Transverse colon (tissue), 4 donors: ENCODE measurements at regions not wholly inside any gene's neighbourhood (a gene's known extent, or its start where the extent isn't known, plus 50 kb on each side); places are given as distances from the start of the nearest gene placed in this dataset.

Source experiments
- DNase-seq: peaks from one replicate; pipeline ENCODE4 v3.0.0-alpha.2; 2019
- H3K27ac ChIP-seq, 4 donors: fragments of 200-600 bp; sonication (generic); 2 replicates each; pipeline ENCODE4 v1.5.1; 2016 to 2018; ENCODE audit warnings: inconsistent platforms in 4 of 4
- H3K27me3 ChIP-seq: fragments of 200-600 bp; sonication (generic); 2 replicates; pipeline ENCODE4 v1.5.1; 2017; ENCODE audit warnings: inconsistent platforms
- H3K36me3 ChIP-seq, 4 donors: fragments of 200-600 bp; sonication (generic); 2 replicates each; pipeline ENCODE4 v1.5.1; 2017 to 2019; ENCODE audit warnings: inconsistent platforms in 4 of 4
- H3K4me1 ChIP-seq, 4 donors: fragments of 200-600 bp; sonication (generic); 2 replicates each; pipeline ENCODE4 v1.5.1; 2017 to 2020; ENCODE audit warnings: inconsistent platforms in 4 of 4
- H3K4me3 ChIP-seq, 4 donors: fragments of 200-600 bp; sonication (generic); 1 replicate in 1 of 4; 2 replicates in 3 of 4; pipeline versions ENCODE4 v1.5.1 to v1.6.1; 2017 to 2019; ENCODE audit warnings: inconsistent platforms in 4 of 4
- H3K9me3 ChIP-seq, 2 donors: fragments of 200-600 bp; sonication (generic); 2 replicates each; pipeline ENCODE4 v1.5.1; 2017 to 2019; ENCODE audit warnings: inconsistent platforms in 2 of 2
- CTCF ChIP-seq, 5 experiments: fragments of 200-600 bp in 3 of 5; fragments of 450-650 bp in 2 of 5; sonication (generic) in 3 of 5; IDR thresholded peaks; 1 replicate in 2 of 5; 2 replicates in 3 of 5; pipeline ENCODE4 v1.5.1; 2016 to 2017; ENCODE audit warnings: antibody characterized with exemption in 5 of 5, inconsistent platforms in 3 of 5, mild to moderate bottlenecking in 2 of 5, moderate library complexity in 1 of 5
- EP300 ChIP-seq: sonication (generic); formaldehyde crosslinking; IDR thresholded peaks from one replicate; pipeline ENCODE4 v1.6.1; 2017; ENCODE audit warnings: antibody characterized with exemption, low read depth
- POLR2A ChIP-seq: fragments of 450-650 bp; IDR thresholded peaks from one replicate; pipeline ENCODE4 v1.6.1; 2016; ENCODE audit warnings: antibody characterized with exemption, mild to moderate bottlenecking, moderate library complexity
- POLR2AphosphoS5 ChIP-seq, 3 donors: sonication (generic); formaldehyde crosslinking; IDR thresholded peaks; one replicate each; pipeline ENCODE4 v1.6.1; 2016; ENCODE audit warnings: antibody characterized with exemption in 3 of 3
- WGBS, 2 donors: methylation state at CpG; one replicate each; pipeline ENCODE4 v1.1.5; 2018; ENCODE audit warnings: low coverage in 1 of 2; 5-methylcytosine and 5-hydroxymethylcytosine counted together
- in situ Hi-C, 4 donors: fragments of 200-750 bp; cut with MboI; loops; one replicate each; pipeline versions ENCODE4 v1.15.0 to v1.15.1; 2017; ENCODE audit warnings: low sequenced_read_pairs in 3 of 4, low pct_ligation_motif_present in 1 of 4, low pct_unique_long_range_greater_than_20kb in 1 of 4
- intact Hi-C: fragments of 100-400 bp; cut with DNase I; formaldehyde crosslinking; loops from one replicate; pipeline ENCODE4 v1.15.1; 2023; ENCODE audit warnings: low total_unique reads

GRCh38 chr15:96046620-96047240, 283.8 kb upstream of the NR2F2 start:
- Histone ChIP-seq H3K4me1 (peaks cover 0 to 5% (median 2%) of the 10 kb centered on the region in 4 donors), H3K4me3 (no peak overlapping the region), H3K9me3 (no peaks in the 10 kb centered on the region), H3K27me3 (peaks cover 7% of the 10 kb centered on the region), H3K27ac (no peak overlapping the region), H3K36me3 (no peaks in the 10 kb centered on the region)
- WGBS, 2 donors = 69 to 83% methylated on average over 5 of the region's 5 CpGs
- in situ Hi-C loops (no loop called here), intact Hi-C loops (no loop called here)
- TF ChIP-seq CTCF (IDR thresholded peaks at IDR 0.05) (no peak), POLR2A (no peak), EP300 (no peak), POLR2AphosphoS5 (IDR thresholded peaks at IDR 0.05) (no peak)
- DNase-seq = no peak

DNA sequence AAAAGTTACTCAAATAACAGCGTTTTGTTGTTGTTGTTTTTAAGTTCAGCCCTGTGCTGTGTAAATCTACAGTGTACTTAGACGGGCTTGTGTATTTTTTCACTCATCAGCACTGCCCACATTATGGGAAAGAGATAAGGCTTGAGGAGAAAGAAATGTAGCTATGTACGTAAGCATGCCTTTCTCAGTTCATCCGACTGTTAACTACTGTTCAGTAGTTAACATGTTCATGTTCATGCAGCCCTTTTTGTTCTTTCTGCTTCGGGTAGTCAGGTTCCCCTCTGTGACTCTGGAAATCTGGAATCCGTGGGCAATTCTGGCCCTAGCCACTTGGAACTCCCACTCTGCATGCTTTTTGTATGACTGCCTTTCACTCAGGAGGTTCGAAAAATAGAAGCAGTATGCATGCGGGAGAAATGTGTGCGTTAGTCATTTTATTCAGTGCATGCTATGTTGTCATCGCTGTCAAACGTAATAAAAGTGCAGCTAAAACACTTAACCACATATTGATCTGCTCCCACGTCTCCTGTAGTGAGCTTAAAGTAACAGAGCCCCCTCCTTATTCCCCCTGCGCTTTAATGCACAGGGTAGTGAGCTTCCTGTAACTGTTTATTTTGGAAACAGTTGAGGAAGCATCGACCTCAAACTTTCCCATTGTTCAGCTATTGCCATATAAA, 283.1 kb upstream of the NR2F2 start:
- Histone ChIP-seq H3K27me3 (peaks cover 13% of the 10 kb centered on the region), H3K9me3 (no peaks in the 10 kb centered on the region), H3K4me1 (peaks cover 0 to 5% (median 2%) of the 10 kb centered on the region in 4 donors), H3K4me3 (no peak overlapping the region), H3K36me3 (no peaks in the 10 kb centered on the region), H3K27ac (no peak overlapping the region)
- intact Hi-C loops = no loop called here
- 29 to 44% methylated on average over 13 to 14 of the region's 14 CpGs for WGBS, 2 donors
- DNase-seq = no peak
- in situ Hi-C loops = no loop called here
- no peak for TF ChIP-seq POLR2AphosphoS5 (IDR thresholded peaks at IDR 0.05)
- TF ChIP-seq CTCF (IDR thresholded peaks at IDR 0.05) = no peak
- TF ChIP-seq EP300 = no peak
- no peak for TF ChIP-seq POLR2A

GRCh38 chr15:96049323-96049722, 281.2 kb upstream of the NR2F2 start:
- 64% methylated on average over 2 of the region's 2 CpGs; no CpG with 5 or more reads in 1 of the 2 donors for WGBS, 2 donors
- H3K36me3 ChIP-seq = no peaks in the 10 kb centered on the region
- H3K27ac ChIP-seq = no peak overlapping the region
- H3K4me3 ChIP-seq = no peak overlapping the region
- intact Hi-C loops (no loop called here), in situ Hi-C loops (no loop called here)
- H3K4me1 ChIP-seq = peaks cover 0 to 23% (median 16%) of the 10 kb centered on the region in 4 donors
- H3K9me3 ChIP-seq = no peaks in the 10 kb centered on the region
- TF ChIP-seq EP300 (no peak), CTCF (IDR thresholded peaks at IDR 0.05) (no peak), POLR2AphosphoS5 (IDR thresholded peaks at IDR 0.05) (no peak), POLR2A (no peak)
- H3K27me3 ChIP-seq = peaks cover 33% of the 10 kb centered on the region
- no peak for DNase-seq

DNA sequence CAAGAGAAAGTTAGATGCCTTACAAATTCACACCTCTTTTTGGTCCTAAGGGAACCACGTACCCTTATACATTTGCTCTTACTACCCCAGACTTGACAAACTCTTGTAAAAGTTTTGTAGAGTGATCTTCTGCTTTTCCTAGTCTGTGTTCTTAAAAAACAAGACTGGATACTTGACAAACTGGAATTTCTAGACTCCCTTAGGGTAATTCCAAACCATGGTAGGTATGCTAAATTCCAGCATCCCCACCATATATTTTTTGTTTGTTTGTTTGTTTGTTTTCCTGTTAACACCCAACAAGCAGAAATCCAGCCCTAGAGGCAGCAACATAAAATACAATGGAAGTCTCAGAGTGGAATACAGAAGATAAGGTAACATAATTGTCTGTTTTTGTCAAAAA, 280.7 kb upstream of the NR2F2 start:
- TF ChIP-seq EP300 = no peak
- TF ChIP-seq POLR2A = no peak
- TF ChIP-seq CTCF (IDR thresholded peaks at IDR 0.05) = no peak
- TF ChIP-seq POLR2AphosphoS5 (IDR thresholded peaks at IDR 0.05) = no peak
- intact Hi-C loops (no loop called here), in situ Hi-C loops (no loop called here)
- Histone ChIP-seq H3K4me1 (peaks cover 0 to 23% (median 16%) of the 10 kb centered on the region in 4 donors), H3K4me3 (no peak overlapping the region), H3K27ac (no peak overlapping the region), H3K36me3 (no peaks in the 10 kb centered on the region), H3K27me3 (peaks cover 37% of the 10 kb centered on the region), H3K9me3 (no peaks in the 10 kb centered on the region)
- DNase-seq = no peak
- 73 to 83% methylated on average over 1 of the region's 1 CpG for WGBS, 2 donors
